AG09319 (cell line): ENCODE measurements at regions not wholly inside any gene's neighbourhood (a gene's known extent, or its start where the extent isn't known, plus 50 kb on each side); places are given as distances from the start of the nearest gene placed in this dataset.

Experiments used
- DNase-seq: peaks from one replicate; pipeline ENCODE4 v3.0.0-alpha.2; 2010; ENCODE audit warnings: low read depth; ENCODE audit errors: extremely low read depth
- CTCF ChIP-seq: IDR thresholded peaks from 2 replicates; pipeline ENCODE4 v1.5.1; 2011; ENCODE audit warnings: low read depth, mild to moderate bottlenecking, inconsistent platforms, low read length, moderate library complexity

GRCh38 chr1:208763971-208764370 lies 519.8 kb upstream of the PLXNA2 start:
- DNase-seq, result no peak
- TF ChIP-seq CTCF, result no peak

- no peak for DNase-seq
- TF ChIP-seq CTCF, result no peak
Measured at GRCh38 chr1:208766832-208767231, 522.6 kb upstream of the PLXNA2 start.

- no peak for DNase-seq
- no peak for TF ChIP-seq CTCF
Measured at GRCh38 chr1:208767816-208768215, 523.6 kb upstream of the PLXNA2 start.

GRCh38 chr1:208772891-208773290 lies 528.7 kb upstream of the PLXNA2 start:
- no peak for TF ChIP-seq CTCF
- DNase-seq, result no peak

- no peak for DNase-seq
- no peak for TF ChIP-seq CTCF
Measured at GRCh38 chr1:208775841-208776240, 531.7 kb upstream of the PLXNA2 start.

GRCh38 chr1:208778417-208778816 lies 534.2 kb upstream of the PLXNA2 start:
- TF ChIP-seq CTCF, result no peak
- no peak for DNase-seq

- no peak for TF ChIP-seq CTCF
- DNase-seq, result no peak
Measured at GRCh38 chr1:208781391-208782045, 537.3 kb upstream of the PLXNA2 start.
